HepG2 (cell line): ENCODE measurements at regions not wholly inside any gene's neighbourhood (a gene's known extent, or its start where the extent isn't known, plus 50 kb on each side); places are given as distances from the start of the nearest gene placed in this dataset.

Source experiments
- ETV5 ChIP-seq: IDR thresholded peaks from 2 replicates; pipeline ENCODE4 v1.6.1; 2018; ENCODE audit warnings: missing biosample characterization, missing genetic modification reagents, inconsistent platforms, borderline replicate concordance
- GLI4 ChIP-seq: sonication (generic); formaldehyde crosslinking; IDR thresholded peaks from 2 replicates; pipeline ENCODE4 v1.5.1; 2020; ENCODE audit warnings: missing genetic modification reagents, mild to moderate bottlenecking, moderate library complexity, borderline replicate concordance
- MAZ ChIP-seq, 2 experiments: sonication (generic) in 1 of 2; formaldehyde crosslinking in 1 of 2; IDR thresholded peaks; 2 replicates each; pipeline versions ENCODE4 v1.5.0 to v1.6.1; 2012 to 2020; ENCODE audit warnings: low read depth in 2 of 2, mild to moderate bottlenecking in 2 of 2, borderline replicate concordance in 1 of 2, improper control_type of control experiment in 1 of 2, low read length in 1 of 2, missing genetic modification reagents in 1 of 2, moderate library complexity in 1 of 2
- NFYB ChIP-seq: sonication (generic); formaldehyde crosslinking; IDR thresholded peaks from 2 replicates; pipeline ENCODE4 v1.4.0; 2020; ENCODE audit warnings: missing genetic modification reagents
- REPIN1 ChIP-seq: sonication (generic); formaldehyde crosslinking; IDR thresholded peaks from 2 replicates; pipeline ENCODE4 v1.8.0; 2022; ENCODE audit warnings: missing genetic modification reagents, low read depth, mild to moderate bottlenecking, borderline replicate concordance
- SALL1 ChIP-seq: sonication (generic); formaldehyde crosslinking; IDR thresholded peaks from 2 replicates; pipeline ENCODE4 v1.8.0; 2022; ENCODE audit warnings: mild to moderate bottlenecking, missing genetic modification reagents
- TRIM24 ChIP-seq: sonication (generic); formaldehyde crosslinking; IDR thresholded peaks from 2 replicates; pipeline ENCODE4 v1.8.0; 2022; ENCODE audit warnings: mild to moderate bottlenecking, missing genetic modification reagents
- U2AF1 ChIP-seq: fragments of 200-400 bp; formaldehyde crosslinking; optimal IDR thresholded peaks from 2 replicates; pipeline ENCODE3; 2017; ENCODE audit warnings: mild to moderate bottlenecking, low read depth, low read length
- YEATS4 ChIP-seq: sonication (generic); formaldehyde crosslinking; IDR thresholded peaks from 2 replicates; pipeline ENCODE4 v1.4.0; 2020; ENCODE audit warnings: missing genetic modification reagents, borderline replicate concordance
- ZNF160 ChIP-seq: sonication (generic); formaldehyde crosslinking; IDR thresholded peaks from 2 replicates; pipeline ENCODE4 v1.8.0; 2022; ENCODE audit warnings: mild to moderate bottlenecking, inconsistent platforms, missing genetic modification reagents
- ZNF713 ChIP-seq: sonication (generic); formaldehyde crosslinking; IDR thresholded peaks from 2 replicates; pipeline ENCODE4 v1.4.0; 2020; ENCODE audit warnings: mild to moderate bottlenecking, missing genetic modification reagents
- TF ChIP-seq, protein P1 (sequence below): fragments of 450-650 bp; IDR thresholded peaks from 2 replicates; pipeline ENCODE4 v1.6.1; 2016
- TF ChIP-seq, protein P2 (sequence below): sonication (generic); formaldehyde crosslinking; IDR thresholded peaks from 2 replicates; pipeline ENCODE4 v1.4.0; 2020; ENCODE audit warnings: missing genetic modification reagents
- TF ChIP-seq, protein P3 (sequence below): sonication (generic); formaldehyde crosslinking; IDR thresholded peaks from 2 replicates; pipeline ENCODE4 v1.4.0; 2020; ENCODE audit warnings: missing genetic modification reagents

DNA sequence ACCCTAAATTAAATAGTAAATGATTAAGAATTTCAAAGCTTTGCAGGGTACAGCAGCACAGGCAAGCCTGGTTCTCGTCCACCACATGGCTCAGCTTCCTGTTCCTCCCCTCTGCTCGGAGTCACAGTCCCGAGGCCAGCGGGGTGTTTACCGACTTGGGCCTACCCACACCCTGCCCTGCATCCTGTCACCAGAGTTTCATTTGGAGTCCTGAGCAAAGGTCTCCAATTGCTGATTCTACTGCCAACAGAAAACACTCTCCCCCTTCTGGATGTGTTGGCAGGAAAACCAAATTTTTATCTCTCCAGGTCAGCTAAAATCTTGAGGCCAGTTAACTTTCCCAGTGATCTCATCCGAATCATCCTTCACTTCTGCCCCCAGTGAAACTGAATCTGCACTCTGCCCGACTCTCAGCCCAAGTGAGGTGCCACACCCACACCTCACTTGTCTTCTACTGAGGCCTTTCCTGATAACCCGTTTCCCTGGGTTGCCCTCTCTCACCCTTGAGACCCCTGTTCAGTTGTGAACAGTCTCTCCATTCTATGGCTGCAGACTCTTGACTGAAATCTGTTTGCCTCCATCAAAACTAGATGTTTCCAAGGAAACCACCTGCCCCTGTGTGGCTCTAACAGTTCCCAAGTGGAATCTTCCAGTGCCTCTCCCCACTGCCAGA is 71.2 kb downstream of the VCPKMT start (continued):
- no peak for TF ChIP-seq TRIM24 (CRISPR knock-in tag)
- no peak for TF ChIP-seq ZNF713
- TF ChIP-seq MAZ (IDR thresholded peaks at IDR 0.05; ENCODE audit: borderline replicate concordance, low read depth, low read length): no peak
- peak; percentile 40; the same call in 1 of the 2 replicates for TF ChIP-seq MAZ (CRISPR knock-in tag; IDR thresholded peaks at IDR 0.05; ENCODE audit: low read depth)
- TF ChIP-seq, protein P1, sequence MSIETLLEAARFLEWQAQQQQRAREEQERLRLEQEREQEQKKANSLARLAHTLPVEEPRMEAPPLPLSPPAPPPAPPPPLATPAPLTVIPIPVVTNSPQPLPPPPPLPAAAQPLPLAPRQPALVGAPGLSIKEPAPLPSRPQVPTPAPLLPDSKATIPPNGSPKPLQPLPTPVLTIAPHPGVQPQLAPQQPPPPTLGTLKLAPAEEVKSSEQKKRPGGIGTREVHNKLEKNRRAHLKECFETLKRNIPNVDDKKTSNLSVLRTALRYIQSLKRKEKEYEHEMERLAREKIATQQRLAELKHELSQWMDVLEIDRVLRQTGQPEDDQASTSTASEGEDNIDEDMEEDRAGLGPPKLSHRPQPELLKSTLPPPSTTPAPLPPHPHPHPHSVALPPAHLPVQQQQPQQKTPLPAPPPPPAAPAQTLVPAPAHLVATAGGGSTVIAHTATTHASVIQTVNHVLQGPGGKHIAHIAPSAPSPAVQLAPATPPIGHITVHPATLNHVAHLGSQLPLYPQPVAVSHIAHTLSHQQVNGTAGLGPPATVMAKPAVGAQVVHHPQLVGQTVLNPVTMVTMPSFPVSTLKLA: no peak
- peak; percentile 93 for TF ChIP-seq SALL1 (CRISPR knock-in tag)
- no peak for TF ChIP-seq GLI4
- TF ChIP-seq ZNF160: no peak
- no peak for TF ChIP-seq REPIN1 (CRISPR knock-in tag)
- no peak for TF ChIP-seq NFYB (CRISPR knock-in tag)
- TF ChIP-seq, protein P2, sequence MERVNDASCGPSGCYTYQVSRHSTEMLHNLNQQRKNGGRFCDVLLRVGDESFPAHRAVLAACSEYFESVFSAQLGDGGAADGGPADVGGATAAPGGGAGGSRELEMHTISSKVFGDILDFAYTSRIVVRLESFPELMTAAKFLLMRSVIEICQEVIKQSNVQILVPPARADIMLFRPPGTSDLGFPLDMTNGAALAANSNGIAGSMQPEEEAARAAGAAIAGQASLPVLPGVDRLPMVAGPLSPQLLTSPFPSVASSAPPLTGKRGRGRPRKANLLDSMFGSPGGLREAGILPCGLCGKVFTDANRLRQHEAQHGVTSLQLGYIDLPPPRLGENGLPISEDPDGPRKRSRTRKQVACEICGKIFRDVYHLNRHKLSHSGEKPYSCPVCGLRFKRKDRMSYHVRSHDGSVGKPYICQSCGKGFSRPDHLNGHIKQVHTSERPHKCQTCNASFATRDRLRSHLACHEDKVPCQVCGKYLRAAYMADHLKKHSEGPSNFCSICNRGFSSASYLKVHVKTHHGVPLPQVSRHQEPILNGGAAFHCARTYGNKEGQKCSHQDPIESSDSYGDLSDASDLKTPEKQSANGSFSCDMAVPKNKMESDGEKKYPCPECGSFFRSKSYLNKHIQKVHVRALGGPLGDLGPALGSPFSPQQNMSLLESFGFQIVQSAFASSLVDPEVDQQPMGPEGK (CRISPR knock-in tag): peak; percentile 65
- peak; percentile 71 for TF ChIP-seq YEATS4 (CRISPR knock-in tag)
- TF ChIP-seq, protein P3, sequence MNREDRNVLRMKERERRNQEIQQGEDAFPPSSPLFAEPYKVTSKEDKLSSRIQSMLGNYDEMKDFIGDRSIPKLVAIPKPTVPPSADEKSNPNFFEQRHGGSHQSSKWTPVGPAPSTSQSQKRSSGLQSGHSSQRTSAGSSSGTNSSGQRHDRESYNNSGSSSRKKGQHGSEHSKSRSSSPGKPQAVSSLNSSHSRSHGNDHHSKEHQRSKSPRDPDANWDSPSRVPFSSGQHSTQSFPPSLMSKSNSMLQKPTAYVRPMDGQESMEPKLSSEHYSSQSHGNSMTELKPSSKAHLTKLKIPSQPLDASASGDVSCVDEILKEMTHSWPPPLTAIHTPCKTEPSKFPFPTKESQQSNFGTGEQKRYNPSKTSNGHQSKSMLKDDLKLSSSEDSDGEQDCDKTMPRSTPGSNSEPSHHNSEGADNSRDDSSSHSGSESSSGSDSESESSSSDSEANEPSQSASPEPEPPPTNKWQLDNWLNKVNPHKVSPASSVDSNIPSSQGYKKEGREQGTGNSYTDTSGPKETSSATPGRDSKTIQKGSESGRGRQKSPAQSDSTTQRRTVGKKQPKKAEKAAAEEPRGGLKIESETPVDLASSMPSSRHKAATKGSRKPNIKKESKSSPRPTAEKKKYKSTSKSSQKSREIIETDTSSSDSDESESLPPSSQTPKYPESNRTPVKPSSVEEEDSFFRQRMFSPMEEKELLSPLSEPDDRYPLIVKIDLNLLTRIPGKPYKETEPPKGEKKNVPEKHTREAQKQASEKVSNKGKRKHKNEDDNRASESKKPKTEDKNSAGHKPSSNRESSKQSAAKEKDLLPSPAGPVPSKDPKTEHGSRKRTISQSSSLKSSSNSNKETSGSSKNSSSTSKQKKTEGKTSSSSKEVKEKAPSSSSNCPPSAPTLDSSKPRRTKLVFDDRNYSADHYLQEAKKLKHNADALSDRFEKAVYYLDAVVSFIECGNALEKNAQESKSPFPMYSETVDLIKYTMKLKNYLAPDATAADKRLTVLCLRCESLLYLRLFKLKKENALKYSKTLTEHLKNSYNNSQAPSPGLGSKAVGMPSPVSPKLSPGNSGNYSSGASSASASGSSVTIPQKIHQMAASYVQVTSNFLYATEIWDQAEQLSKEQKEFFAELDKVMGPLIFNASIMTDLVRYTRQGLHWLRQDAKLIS (CRISPR knock-in tag): 0 out of 2 replicates have a peak, but pooled peaks have one; percentile 59
- no peak for TF ChIP-seq U2AF1
- peak; percentile 94 for TF ChIP-seq ETV5 (CRISPR knock-in tag)
